Loucy (cell line): ENCODE measurements at regions not wholly inside any gene's neighbourhood (a gene's known extent, or its start where the extent isn't known, plus 50 kb on each side); places are given as distances from the start of the nearest gene placed in this dataset.

Experiments
- H2AFZ ChIP-seq: fragments of 200-600 bp; sonication (generic); 2 replicates; pipeline ENCODE4 v1.6.0; 2016; ENCODE audit warnings: antibody characterized with exemption, mild to moderate bottlenecking, low read length, moderate library complexity
- H3F3A ChIP-seq: fragments of 200-600 bp; 2 replicates; pipeline ENCODE4 v1.6.0; 2016; ENCODE audit warnings: antibody characterized with exemption, low read depth, mild to moderate bottlenecking
- H3K27me3 ChIP-seq: fragments of 200-600 bp; sonication (generic); 2 replicates; pipeline ENCODE4 v1.6.1; 2014; ENCODE audit warnings: low read length, mild to moderate bottlenecking; ENCODE audit not compliant: insufficient read depth, poor library complexity, severe bottlenecking
- H3K36me3 ChIP-seq: fragments of 200-600 bp; sonication (generic); 2 replicates; pipeline ENCODE4 v1.6.1; 2016; ENCODE audit warnings: low read length; ENCODE audit not compliant: insufficient read depth
- H3K4me1 ChIP-seq: fragments of 200-600 bp; sonication (generic); 2 replicates; pipeline ENCODE4 v1.5.1; 2014; ENCODE audit warnings: low read length, mild to moderate bottlenecking; ENCODE audit not compliant: insufficient read depth, poor library complexity, severe bottlenecking
- H3K4me2 ChIP-seq: fragments of 200-600 bp; sonication (generic); 2 replicates; pipeline ENCODE4 v1.6.0; 2014; ENCODE audit warnings: antibody characterized with exemption, low read length, low read depth, mild to moderate bottlenecking; ENCODE audit not compliant: poor library complexity, severe bottlenecking
- H3K4me3 ChIP-seq: fragments of 200-600 bp; sonication (generic); 2 replicates; pipeline ENCODE4 v1.5.1; 2014; ENCODE audit warnings: low read length, mild to moderate bottlenecking, mixed read lengths; ENCODE audit not compliant: poor library complexity, severe bottlenecking
- H3K79me2 ChIP-seq: fragments of 200-600 bp; sonication (generic); 2 replicates; pipeline ENCODE4 v1.6.1; 2014; ENCODE audit warnings: low read length; ENCODE audit not compliant: insufficient read depth
- H3K9ac ChIP-seq: fragments of 200-600 bp; sonication (generic); 2 replicates; pipeline ENCODE4 v1.6.0; 2014; ENCODE audit warnings: mild to moderate bottlenecking, low read depth, low read length, moderate library complexity; ENCODE audit not compliant: poor library complexity, severe bottlenecking
- H3K9me2 ChIP-seq: fragments of 200-600 bp; sonication (generic); replicated peaks from 2 replicates; pipeline ENCODE4 v1.6.1; 2016; ENCODE audit warnings: low read depth, low read length, mixed read lengths
- H3K9me3 ChIP-seq: fragments of 200-600 bp; sonication (generic); 2 replicates; pipeline ENCODE4 v1.6.1; 2014; ENCODE audit warnings: mild to moderate bottlenecking, antibody characterized with exemption, low read length, low read depth; ENCODE audit not compliant: insufficient read depth
- H4K20me1 ChIP-seq: fragments of 200-600 bp; sonication (generic); 2 replicates; pipeline ENCODE4 v1.6.0; 2014; ENCODE audit warnings: antibody characterized with exemption, low read length, mild to moderate bottlenecking; ENCODE audit not compliant: insufficient read depth, poor library complexity, severe bottlenecking
- CTCF ChIP-seq: fragments of 200-600 bp; sonication (generic); conservative IDR thresholded peaks from 2 replicates; pipeline ENCODE4 v1.5.1; 2014; ENCODE audit warnings: mild to moderate bottlenecking, antibody characterized with exemption, low read length
- EZH2phosphoT487 ChIP-seq: fragments of 200-600 bp; IDR thresholded peaks from 2 replicates; pipeline ENCODE4 v1.6.1; 2018; ENCODE audit warnings: antibody characterized with exemption, mild to moderate bottlenecking, moderate library complexity, borderline replicate concordance

GRCh38 chr16:87000001-87000400, 317.2 kb downstream of the C16orf95 start:
- Histone ChIP-seq H3K27me3 (no peaks in the 10 kb centered on the region), H3K36me3 (no peaks in the 10 kb centered on the region), H3K4me2 (no peak overlapping the region), H2AFZ (no peak overlapping the region), H3F3A (no peaks in the 10 kb centered on the region), H3K9me2 (no peaks in the 10 kb centered on the region), H3K9me3 (no peaks in the 10 kb centered on the region), H3K79me2 (no peaks in the 10 kb centered on the region), H4K20me1 (no peaks in the 10 kb centered on the region), H3K9ac (no peak overlapping the region), H3K4me3 (no peak overlapping the region), H3K4me1 (no peaks in the 10 kb centered on the region)
- TF ChIP-seq EZH2phosphoT487 (no peak), CTCF (no peak)

- no peaks in the 10 kb centered on the region for H3K27me3 ChIP-seq
- no peaks in the 10 kb centered on the region for H3F3A ChIP-seq
- no peaks in the 10 kb centered on the region for H3K9me3 ChIP-seq
- H3K4me1 ChIP-seq: no peaks in the 10 kb centered on the region
- TF ChIP-seq EZH2phosphoT487: no peak
- no peak for TF ChIP-seq CTCF
- no peaks in the 10 kb centered on the region for H3K79me2 ChIP-seq
- no peak overlapping the region for H3K9ac ChIP-seq
- no peaks in the 10 kb centered on the region for H3K9me2 ChIP-seq
- no peaks in the 10 kb centered on the region for H4K20me1 ChIP-seq
- H3K4me3 ChIP-seq: no peak overlapping the region
- no peaks in the 10 kb centered on the region for H3K36me3 ChIP-seq
- H2AFZ ChIP-seq: no peak overlapping the region
- no peak overlapping the region for H3K4me2 ChIP-seq
Measured at GRCh38 chr16:87002717-87003413, 314.3 kb downstream of the C16orf95 start.

GRCh38 chr16:87003414-87003755, 313.8 kb downstream of the C16orf95 start:
- Histone ChIP-seq H3K79me2 (no peaks in the 10 kb centered on the region), H4K20me1 (no peaks in the 10 kb centered on the region), H3K4me2 (no peak overlapping the region), H3K4me3 (no peak overlapping the region), H3K9me2 (no peaks in the 10 kb centered on the region), H3K4me1 (no peaks in the 10 kb centered on the region), H3K9me3 (no peaks in the 10 kb centered on the region), H3K9ac (no peak overlapping the region), H2AFZ (no peak overlapping the region), H3F3A (no peaks in the 10 kb centered on the region), H3K36me3 (no peaks in the 10 kb centered on the region), H3K27me3 (no peaks in the 10 kb centered on the region)
- TF ChIP-seq CTCF (no peak), EZH2phosphoT487 (no peak)
